Esophagus muscularis mucosa (tissue), 4 donors: ENCODE measurements at regions not wholly inside any gene's neighbourhood (a gene's known extent, or its start where the extent isn't known, plus 50 kb on each side); places are given as distances from the start of the nearest gene placed in this dataset.

Source experiments
- DNase-seq: peaks from one replicate; pipeline ENCODE4 v3.0.0-alpha.2; 2017; ENCODE audit errors: extremely low spot score
- H3K27ac ChIP-seq, 4 donors: fragments of 200-600 bp; sonication (generic); replicated peaks in 1 of 4; 1 replicate in 3 of 4; 2 replicates in 1 of 4; pipeline ENCODE4 v1.5.1; 2016 to 2019; ENCODE audit warnings: mild to moderate bottlenecking in 1 of 4
- H3K27me3 ChIP-seq, 4 donors: fragments of 200-600 bp; sonication (generic); one replicate each; pipeline versions ENCODE4 v1.5.1 to v1.6.0; 2016 to 2019
- H3K36me3 ChIP-seq, 4 donors: fragments of 200-600 bp; sonication (generic); one replicate each; pipeline ENCODE4 v1.5.1; 2016 to 2019
- H3K4me1 ChIP-seq, 4 donors: fragments of 200-600 bp; sonication (generic); one replicate each; pipeline ENCODE4 v1.5.1; 2016 to 2019
- H3K4me3 ChIP-seq, 4 donors: fragments of 200-600 bp; sonication (generic); 1 replicate in 2 of 4; 2 replicates in 2 of 4; pipeline ENCODE4 v1.5.1; 2016 to 2019; ENCODE audit warnings: mild to moderate bottlenecking in 4 of 4, moderate library complexity in 1 of 4
- H3K9me3 ChIP-seq, 4 donors: fragments of 200-600 bp; sonication (generic); 1 replicate in 3 of 4; 2 replicates in 1 of 4; pipeline ENCODE4 v1.5.1; 2016 to 2019
- EP300 ChIP-seq: sonication (generic); formaldehyde crosslinking; IDR thresholded peaks from one replicate; pipeline ENCODE4 v1.6.1; 2017; ENCODE audit warnings: antibody characterized with exemption
- POLR2A ChIP-seq: fragments of 450-650 bp; IDR thresholded peaks from one replicate; pipeline ENCODE4 v1.6.1; 2017; ENCODE audit warnings: antibody characterized with exemption, moderate library complexity, mild to moderate bottlenecking, low read depth
- POLR2AphosphoS5 ChIP-seq, 2 donors: sonication (generic); formaldehyde crosslinking; IDR thresholded peaks; one replicate each; pipeline ENCODE4 v1.6.1; 2017; ENCODE audit warnings: antibody characterized with exemption in 2 of 2
- WGBS: methylation state at CpG from one replicate; pipeline ENCODE4 v1.1.5; 2018; 5-methylcytosine and 5-hydroxymethylcytosine counted together
- intact Hi-C: fragments of 100-400 bp; cut with DNase I; formaldehyde crosslinking; loops from one replicate; pipeline ENCODE4 v1.15.1; 2023
- TF ChIP-seq, protein P1 (sequence below), 3 experiments: fragments of 200-600 bp in 2 of 3; fragments of 450-650 bp in 1 of 3; sonication (generic) in 2 of 3; IDR thresholded peaks; one replicate each; pipeline ENCODE4 v1.5.1; 2017 to 2019; ENCODE audit warnings: antibody characterized with exemption in 3 of 3, mild to moderate bottlenecking in 2 of 3, moderate library complexity in 1 of 3

DNA sequence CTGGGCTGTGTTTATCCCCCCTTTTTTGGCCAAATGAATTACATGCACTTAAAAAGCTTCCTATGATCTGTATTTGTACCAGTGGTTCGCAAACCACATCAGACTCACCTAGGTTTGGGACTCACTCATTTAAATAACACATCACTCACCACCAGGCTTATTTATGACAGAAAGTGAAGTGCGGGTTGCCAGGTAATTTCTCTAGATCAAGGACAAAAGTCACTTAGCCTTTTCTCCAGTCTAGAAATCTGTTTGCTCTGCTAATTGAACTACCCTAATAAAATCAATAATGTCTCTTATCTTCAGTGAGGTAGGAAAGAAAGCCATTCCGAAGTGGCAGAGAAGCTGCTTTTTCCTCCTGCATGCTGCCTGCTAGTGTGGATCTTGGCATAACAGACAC, 88.1 kb upstream of the SLC8A1 start:
- 85% methylated on average over 3 of the region's 3 CpGs for WGBS
- H3K4me1 ChIP-seq = no peaks in the 10 kb centered on the region
- intact Hi-C loops = no loop called here
- no peak overlapping the region for H3K27ac ChIP-seq
- H3K36me3 ChIP-seq = no peaks in the 10 kb centered on the region
- H3K9me3 ChIP-seq = no peaks in the 10 kb centered on the region
- TF ChIP-seq POLR2A (no peak), POLR2AphosphoS5 (IDR thresholded peaks at IDR 0.05) (no peak), EP300 (no peak)
- TF ChIP-seq, protein P1, sequence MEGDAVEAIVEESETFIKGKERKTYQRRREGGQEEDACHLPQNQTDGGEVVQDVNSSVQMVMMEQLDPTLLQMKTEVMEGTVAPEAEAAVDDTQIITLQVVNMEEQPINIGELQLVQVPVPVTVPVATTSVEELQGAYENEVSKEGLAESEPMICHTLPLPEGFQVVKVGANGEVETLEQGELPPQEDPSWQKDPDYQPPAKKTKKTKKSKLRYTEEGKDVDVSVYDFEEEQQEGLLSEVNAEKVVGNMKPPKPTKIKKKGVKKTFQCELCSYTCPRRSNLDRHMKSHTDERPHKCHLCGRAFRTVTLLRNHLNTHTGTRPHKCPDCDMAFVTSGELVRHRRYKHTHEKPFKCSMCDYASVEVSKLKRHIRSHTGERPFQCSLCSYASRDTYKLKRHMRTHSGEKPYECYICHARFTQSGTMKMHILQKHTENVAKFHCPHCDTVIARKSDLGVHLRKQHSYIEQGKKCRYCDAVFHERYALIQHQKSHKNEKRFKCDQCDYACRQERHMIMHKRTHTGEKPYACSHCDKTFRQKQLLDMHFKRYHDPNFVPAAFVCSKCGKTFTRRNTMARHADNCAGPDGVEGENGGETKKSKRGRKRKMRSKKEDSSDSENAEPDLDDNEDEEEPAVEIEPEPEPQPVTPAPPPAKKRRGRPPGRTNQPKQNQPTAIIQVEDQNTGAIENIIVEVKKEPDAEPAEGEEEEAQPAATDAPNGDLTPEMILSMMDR (IDR thresholded peaks at IDR 0.05) = no peak
- no peak for DNase-seq
- no peaks in the 10 kb centered on the region for H3K27me3 ChIP-seq
- no peak overlapping the region for H3K4me3 ChIP-seq

DNA sequence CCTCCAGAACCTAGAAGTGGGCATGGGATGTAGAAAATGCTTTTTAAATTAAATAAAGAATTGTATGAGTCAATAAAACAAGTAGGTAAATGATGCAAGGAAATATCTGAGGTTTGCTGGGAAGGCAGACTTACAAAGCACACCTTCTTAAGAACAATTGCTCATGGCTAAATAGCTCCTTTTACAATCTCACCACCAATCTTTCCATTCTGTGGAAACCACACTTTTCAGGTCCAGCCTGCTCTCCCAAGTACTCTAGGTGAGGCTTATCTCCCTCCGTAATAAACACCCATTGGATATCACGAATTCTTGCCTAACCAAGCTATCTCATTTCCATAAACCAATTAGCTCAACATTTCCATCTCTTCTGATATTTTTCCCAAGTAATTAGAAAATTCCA, 91.5 kb upstream of the SLC8A1 start:
- H3K9me3 ChIP-seq = no peaks in the 10 kb centered on the region
- H3K4me1 ChIP-seq = no peaks in the 10 kb centered on the region
- H3K27me3 ChIP-seq = no peaks in the 10 kb centered on the region
- intact Hi-C loops = no loop called here
- no peaks in the 10 kb centered on the region for H3K36me3 ChIP-seq
- TF ChIP-seq POLR2A = no peak
- TF ChIP-seq, protein P1 (IDR thresholded peaks at IDR 0.05) = no peak
- H3K4me3 ChIP-seq = no peak overlapping the region
- no peak overlapping the region for H3K27ac ChIP-seq
- WGBS = 100% methylated on average over 2 of the region's 2 CpGs
- no peak for DNase-seq

DNA sequence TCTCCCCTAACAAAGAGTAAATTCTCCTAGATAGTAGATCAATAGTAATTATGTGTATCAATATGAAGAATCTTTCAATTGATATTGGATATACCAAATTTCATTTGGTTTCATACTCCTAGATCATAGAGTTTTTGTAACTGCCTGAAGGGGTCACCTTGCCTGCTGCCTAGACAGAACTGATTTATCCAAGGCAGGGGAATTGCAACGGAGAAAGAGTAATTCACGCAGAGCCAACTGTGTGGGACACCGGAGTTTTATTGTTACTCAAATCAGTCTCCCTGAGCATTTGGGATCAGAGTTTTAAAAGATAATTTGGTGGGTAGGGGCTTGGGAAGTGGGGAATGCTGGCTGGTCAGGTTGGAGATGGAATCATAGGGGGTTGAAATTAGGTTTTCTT, 92.2 kb upstream of the SLC8A1 start:
- Histone ChIP-seq H3K4me1 (no peaks in the 10 kb centered on the region), H3K27ac (no peak overlapping the region), H3K36me3 (no peaks in the 10 kb centered on the region), H3K9me3 (no peaks in the 10 kb centered on the region), H3K4me3 (no peak overlapping the region), H3K27me3 (no peaks in the 10 kb centered on the region)
- TF ChIP-seq, protein P1 (IDR thresholded peaks at IDR 0.05) = no peak
- TF ChIP-seq POLR2A (no peak), POLR2AphosphoS5 (IDR thresholded peaks at IDR 0.05) (no peak), EP300 (no peak)
- DNase-seq = no peak
- 89% methylated on average over 3 of the region's 3 CpGs for WGBS
- intact Hi-C loops = no loop called here

DNA sequence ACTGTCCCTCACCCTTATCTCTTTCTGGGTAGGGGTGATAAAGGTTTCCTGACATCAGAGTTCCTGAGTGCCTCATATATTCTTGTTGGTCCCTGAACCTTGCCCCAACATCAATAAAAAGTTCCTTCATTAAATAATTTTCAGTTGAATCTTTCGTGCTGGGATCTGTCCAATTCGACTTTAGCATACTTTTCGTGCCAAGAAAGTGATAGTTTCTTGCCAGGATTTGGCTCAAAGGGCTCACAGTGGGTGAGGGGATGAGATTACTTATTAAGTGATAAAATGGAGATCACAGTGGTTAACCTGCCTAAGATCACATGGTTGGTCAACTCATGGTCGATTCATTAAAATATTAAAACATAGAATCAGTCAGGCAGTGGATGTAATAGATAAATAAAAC, 93.8 kb upstream of the SLC8A1 start:
- H3K27me3 ChIP-seq = no peaks in the 10 kb centered on the region
- no peaks in the 10 kb centered on the region for H3K36me3 ChIP-seq
- H3K4me3 ChIP-seq = no peak overlapping the region
- no peak overlapping the region for H3K27ac ChIP-seq
- H3K4me1 ChIP-seq = no peaks in the 10 kb centered on the region
- no peaks in the 10 kb centered on the region for H3K9me3 ChIP-seq
- DNase-seq = no peak
- intact Hi-C loops = no loop called here
- WGBS = 86% methylated on average over 4 of the region's 4 CpGs
- no peak for TF ChIP-seq POLR2A

DNA sequence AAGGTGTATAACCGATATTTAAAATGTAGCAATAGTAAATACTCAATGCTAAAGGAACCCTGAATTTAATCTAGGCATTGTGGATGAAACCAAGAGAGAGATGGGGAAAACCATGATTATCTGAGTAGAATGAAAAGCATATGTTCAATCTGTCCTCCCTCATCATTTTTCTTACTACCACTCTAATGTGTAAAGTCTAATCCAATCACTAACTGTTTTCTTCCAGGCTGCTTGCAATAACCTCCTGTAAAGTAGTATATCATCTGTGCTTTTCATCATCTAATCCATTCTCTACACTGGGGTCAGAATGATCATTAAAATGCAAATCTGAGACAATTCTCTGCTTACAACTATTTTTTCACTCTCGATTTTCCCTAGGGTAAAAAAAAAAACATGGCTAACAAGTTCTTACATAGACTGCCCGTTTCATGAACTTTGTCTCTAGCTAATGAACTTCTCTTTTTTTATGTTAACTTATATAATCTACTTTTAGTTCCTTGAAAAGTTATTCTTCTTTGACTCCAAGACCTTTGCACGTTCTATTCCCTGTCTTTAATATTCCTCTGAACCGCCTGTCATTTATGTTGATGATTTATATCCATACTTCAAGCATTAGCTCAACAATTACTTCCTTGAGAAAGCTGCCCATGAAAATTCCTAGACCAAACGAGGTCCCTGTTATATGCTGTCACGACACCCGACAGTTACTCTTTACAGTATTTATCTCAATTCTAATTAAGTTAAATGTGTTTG, 94.7 kb upstream of the SLC8A1 start:
- H3K27me3 ChIP-seq = no peaks in the 10 kb centered on the region
- H3K27ac ChIP-seq = no peak overlapping the region
- H3K9me3 ChIP-seq = no peaks in the 10 kb centered on the region
- H3K4me3 ChIP-seq = no peak overlapping the region
- DNase-seq = no peak
- intact Hi-C loops = no loop called here
- no peak for TF ChIP-seq EP300
- TF ChIP-seq POLR2AphosphoS5 (IDR thresholded peaks at IDR 0.05) = no peak
- TF ChIP-seq, protein P1 (IDR thresholded peaks at IDR 0.05) = no peak
- TF ChIP-seq POLR2A = no peak
- no peaks in the 10 kb centered on the region for H3K4me1 ChIP-seq
- no peaks in the 10 kb centered on the region for H3K36me3 ChIP-seq
- 77% methylated on average over 8 of the region's 8 CpGs for WGBS
